Activated naive CD4-positive, alpha-beta T cell treated with anti-CD3 and anti-CD28 coated beads, Interleukin-2, amount 10 ng/mL, durations not matched to agents 7 days and 5 days (primary cell): ENCODE measurements at regions not wholly inside any gene's neighbourhood (a gene's known extent, or its start where the extent isn't known, plus 50 kb on each side); places are given as distances from the start of the nearest gene placed in this dataset.

Experiments
- CTCF ChIA-PET: fragments of 350-600 bp; sonication (Branson Sonifier 250); formaldehyde crosslinking; loops from one replicate; lab custom pipeline; 2021; ENCODE audit warnings: antibody characterized with exemption; lab: Charles Lee
- DNase-seq: peaks from one replicate; pipeline ENCODE4 v3.0.0-alpha.2; 2020
- H3K27ac Mint-ChIP-seq: one replicate; pipeline ENCODE4 v1.8.0; 2021; ENCODE audit warnings: mild to moderate bottlenecking, moderate library complexity, mixed read lengths
- H3K27me3 Mint-ChIP-seq: one replicate; pipeline ENCODE4 v1.8.0; 2021; ENCODE audit warnings: mild to moderate bottlenecking, mixed read lengths
- H3K36me3 Mint-ChIP-seq: one replicate; pipeline ENCODE4 v1.8.0; 2021; ENCODE audit warnings: mixed read lengths
- H3K4me1 Mint-ChIP-seq: one replicate; pipeline ENCODE4 v1.8.0; 2021; ENCODE audit warnings: mixed read lengths
- H3K4me3 Mint-ChIP-seq: one replicate; pipeline ENCODE4 v1.8.0; 2021; ENCODE audit warnings: mild to moderate bottlenecking, moderate library complexity, mixed read lengths
- H3K9me3 Mint-ChIP-seq: one replicate; pipeline ENCODE4 v1.8.0; 2021; ENCODE audit warnings: mixed read lengths

DNA sequence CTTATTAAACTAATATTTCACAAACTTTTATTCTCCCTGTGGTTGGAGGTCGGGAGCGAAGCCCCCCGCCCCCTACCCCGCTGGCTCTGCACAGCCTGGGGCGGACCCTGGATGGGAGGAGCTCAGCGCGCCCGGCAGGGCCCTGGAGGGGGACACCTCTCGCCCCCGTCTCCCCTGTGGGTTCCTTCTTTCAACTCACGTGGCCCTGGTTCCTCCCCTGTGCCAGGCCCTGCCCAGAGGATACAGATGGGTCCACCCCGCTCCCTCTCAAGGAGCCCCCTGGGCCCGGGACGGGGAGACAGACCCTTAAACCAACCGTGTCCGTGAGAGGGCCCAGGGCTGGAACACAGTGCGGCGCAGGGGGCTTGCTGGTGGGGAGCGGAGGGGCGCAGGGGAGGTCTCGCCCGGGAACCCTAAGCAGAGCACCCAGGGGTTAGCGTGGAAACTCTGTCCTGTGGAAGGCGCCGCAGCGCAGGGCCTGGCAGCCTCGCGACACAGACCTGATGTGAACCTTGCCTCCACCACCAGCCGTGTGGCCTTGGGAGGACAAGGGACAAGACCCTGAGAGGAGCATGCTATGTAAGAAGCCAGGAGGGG, 103.7 kb upstream of the MVB12B start:
- H3K4me3 Mint-ChIP-seq = no peak overlapping the region
- CTCF ChIA-PET = no interaction called here

DNA sequence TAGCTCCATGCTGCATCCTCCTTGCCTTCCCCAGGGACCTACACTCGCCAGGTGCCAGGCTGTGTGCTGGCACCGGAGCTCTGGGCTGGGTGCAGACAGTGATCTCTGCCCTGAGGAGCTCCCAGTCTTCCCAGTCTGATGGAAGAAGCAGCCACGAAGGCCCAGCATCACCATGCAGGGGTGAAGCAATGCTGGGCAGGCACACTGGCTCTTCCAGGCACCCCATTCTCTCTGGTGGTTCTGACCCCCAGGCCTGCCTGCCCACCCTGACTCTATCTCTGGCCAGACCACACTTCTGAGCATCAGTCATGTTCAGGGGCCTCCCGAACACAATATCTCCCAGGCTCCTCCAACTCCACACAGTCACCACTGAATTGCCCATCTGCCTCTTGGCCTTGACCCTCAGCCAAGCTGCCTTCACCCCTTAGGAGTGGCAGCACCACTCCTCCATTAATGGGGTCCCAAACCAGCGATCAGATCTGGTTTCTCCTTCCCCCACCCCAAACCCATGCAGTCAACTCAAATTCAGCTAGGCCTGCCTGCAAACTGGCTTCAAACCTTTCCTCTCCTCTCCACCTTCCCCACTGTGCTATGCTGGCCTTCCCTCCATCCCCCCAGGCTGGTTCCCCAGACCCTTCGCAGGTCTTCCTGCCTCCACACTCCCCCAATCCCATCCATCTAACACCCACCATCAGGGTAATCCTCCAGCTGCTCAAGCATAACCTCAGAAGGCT, 102.7 kb upstream of the MVB12B start:
- H3K27me3 Mint-ChIP-seq = peaks cover 77% of the 10 kb centered on the region
- CTCF ChIA-PET = no interaction called here
- no peak for DNase-seq

More for the DNA sequence above, 103.7 kb upstream of the MVB12B start:
- no peak overlapping the region for H3K27ac Mint-ChIP-seq
- no peak for DNase-seq
- peaks cover 77% of the 10 kb centered on the region for H3K27me3 Mint-ChIP-seq
- H3K4me1 Mint-ChIP-seq = no peaks in the 10 kb centered on the region
- H3K36me3 Mint-ChIP-seq = peaks cover 2% of the 10 kb centered on the region
- no peaks in the 10 kb centered on the region for H3K9me3 Mint-ChIP-seq

DNA sequence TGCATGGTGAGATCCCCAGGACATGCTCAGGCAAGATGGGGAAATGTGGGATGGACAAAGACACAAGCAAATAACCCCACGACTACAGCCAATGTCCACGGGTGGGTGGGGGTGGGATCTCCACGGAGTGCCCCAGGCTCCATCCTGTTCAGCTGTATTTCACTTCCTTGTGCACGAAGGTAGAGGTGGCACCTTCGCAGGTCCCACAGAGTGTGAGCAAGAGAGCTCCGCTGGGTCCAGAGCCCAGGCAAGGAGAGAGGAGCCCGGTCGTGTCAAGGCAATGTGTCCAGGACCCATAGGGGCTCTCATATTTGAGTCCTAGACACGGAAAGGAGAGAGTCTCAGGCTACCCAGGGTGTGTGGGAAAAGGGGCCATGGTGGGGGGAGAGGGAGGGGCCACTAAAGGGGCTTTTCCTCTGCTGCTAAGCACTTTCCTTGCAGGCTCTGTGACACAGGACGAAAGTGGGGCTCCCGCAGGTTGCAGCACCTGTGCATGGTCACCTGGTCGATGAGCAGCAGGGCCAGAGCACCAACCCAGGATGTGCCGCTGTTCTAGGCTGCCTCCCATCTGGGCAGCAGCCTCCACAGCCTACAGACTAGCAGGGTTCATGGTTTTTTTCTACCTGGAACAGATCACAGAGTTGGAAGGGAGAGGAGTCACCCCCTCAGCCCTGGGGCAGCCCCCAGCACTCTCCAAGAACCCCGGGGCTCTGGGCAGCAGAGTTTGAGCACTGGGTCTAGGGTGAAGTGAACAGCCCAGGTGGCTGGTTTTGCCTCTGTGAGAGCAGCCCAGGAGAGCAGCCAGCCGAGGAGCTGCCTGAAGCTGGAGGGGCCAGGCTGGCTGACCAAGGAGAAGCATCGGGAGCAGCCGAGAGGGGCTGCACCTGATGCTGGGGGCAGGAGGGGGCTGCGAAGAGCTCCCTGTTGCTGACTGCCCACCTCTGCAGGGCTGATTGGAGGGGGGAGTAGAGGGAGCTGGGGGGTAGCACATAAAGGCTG, 100.7 kb upstream of the MVB12B start:
- H3K9me3 Mint-ChIP-seq = no peaks in the 10 kb centered on the region
- no peak overlapping the region for H3K4me3 Mint-ChIP-seq
- H3K36me3 Mint-ChIP-seq = peaks cover under 1% of the 10 kb centered on the region
- H3K27ac Mint-ChIP-seq = no peak overlapping the region
- no peak for DNase-seq
- H3K4me1 Mint-ChIP-seq = no peaks in the 10 kb centered on the region
- peaks cover 70% of the 10 kb centered on the region for H3K27me3 Mint-ChIP-seq
- CTCF ChIA-PET = interaction anchor here (0.6 to 2.9 kb wide), 2 partner anchors 818 to 845 kb away, joined by 3 to 17 read pairs; no protein-coding TSS in a partner anchor

More for the DNA sequence above, 102.7 kb upstream of the MVB12B start:
- Mint-ChIP-seq H3K4me3 (no peak overlapping the region), H3K4me1 (no peaks in the 10 kb centered on the region), H3K9me3 (no peaks in the 10 kb centered on the region), H3K27ac (no peak overlapping the region), H3K36me3 (peaks cover 2% of the 10 kb centered on the region)

DNA sequence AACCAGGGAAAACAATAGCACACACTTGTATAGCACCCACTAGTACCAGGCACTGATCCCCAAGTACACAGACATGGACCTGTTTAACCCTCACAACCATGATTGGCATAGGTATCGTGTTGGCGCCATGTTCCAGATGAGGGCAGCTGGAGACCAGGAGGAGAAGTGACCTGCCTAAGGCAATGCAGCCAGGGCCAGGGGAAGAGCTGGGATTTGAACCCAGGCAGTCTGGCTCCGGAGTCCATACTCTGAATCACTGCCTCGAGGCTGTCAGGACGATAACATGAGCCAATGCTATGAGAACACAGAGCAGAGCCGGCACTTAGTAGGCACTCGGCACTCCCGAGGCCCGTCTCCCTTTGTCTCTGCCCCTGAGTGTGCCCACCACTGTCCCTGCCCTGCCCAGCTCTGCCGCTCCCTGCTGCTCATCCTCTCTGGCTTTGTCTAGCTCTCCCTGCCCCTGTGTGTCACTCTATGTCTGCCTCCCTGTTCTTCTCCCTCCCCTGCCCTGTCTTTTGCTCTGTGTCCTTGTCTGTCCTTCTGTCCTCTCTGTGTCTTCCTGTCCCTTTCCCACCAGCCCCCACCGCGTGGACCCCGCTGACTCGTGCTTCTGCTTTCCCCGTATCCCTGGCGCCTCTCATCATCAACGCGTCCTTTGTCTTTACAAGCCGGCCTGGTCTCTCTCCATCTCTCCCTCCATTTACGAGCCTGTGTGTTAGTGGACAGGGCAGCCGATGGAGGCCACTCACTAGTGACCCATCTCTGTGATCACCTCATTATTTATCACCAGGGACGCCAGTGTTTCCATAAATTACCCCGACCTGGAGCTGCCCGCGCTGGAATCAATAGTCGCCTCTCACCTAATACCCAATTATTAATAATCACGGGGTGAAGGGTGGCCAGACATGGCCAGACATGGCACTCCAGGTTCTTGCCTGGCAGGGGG, 99.4 kb upstream of the MVB12B start:
- Mint-ChIP-seq H3K4me3 (no peak overlapping the region), H3K9me3 (no peaks in the 10 kb centered on the region), H3K36me3 (no peaks in the 10 kb centered on the region), H3K27ac (no peak overlapping the region), H3K4me1 (no peaks in the 10 kb centered on the region), H3K27me3 (peaks cover 69% of the 10 kb centered on the region)
- CTCF ChIA-PET = interaction anchor here (0.7 to 2.9 kb wide), 3 partner anchors 172 to 819 kb away, joined by 3 to 17 read pairs (median 4); no protein-coding TSS in a partner anchor
- DNase-seq = no peak

DNA sequence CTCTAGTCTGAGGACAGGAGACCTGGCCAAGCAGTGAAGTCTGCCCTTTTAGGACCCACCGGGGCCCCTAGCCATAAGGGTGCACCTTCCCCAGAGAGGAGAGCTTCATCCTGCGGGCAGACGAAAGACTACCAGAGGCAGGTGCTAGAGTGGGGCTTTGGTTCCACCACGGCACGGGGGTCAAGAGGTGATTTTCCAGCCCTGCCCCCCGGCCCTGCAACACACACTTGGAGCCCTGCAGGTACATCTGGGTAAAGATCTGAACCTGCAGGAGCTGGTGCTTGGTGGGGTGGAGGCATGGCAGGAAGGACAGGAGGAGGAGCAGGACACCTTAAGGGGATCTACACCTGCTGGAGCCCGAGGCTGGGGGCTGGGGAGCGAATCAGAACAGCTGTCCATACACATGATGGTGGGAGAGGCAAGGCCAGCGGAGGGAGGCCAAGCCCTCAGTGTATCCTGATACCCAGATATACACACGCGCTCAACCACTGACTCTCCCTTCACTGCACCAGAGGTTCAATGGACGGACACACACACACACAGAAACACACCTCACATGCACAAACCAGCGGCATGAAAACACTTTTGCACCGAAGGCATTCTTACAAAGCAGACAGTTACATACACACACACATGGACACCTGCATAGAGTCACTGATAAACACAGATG, 98.4 kb upstream of the MVB12B start:
- H3K4me1 Mint-ChIP-seq = no peaks in the 10 kb centered on the region
- DNase-seq = no peak
- no peak overlapping the region for H3K4me3 Mint-ChIP-seq
- no peaks in the 10 kb centered on the region for H3K9me3 Mint-ChIP-seq
- H3K36me3 Mint-ChIP-seq = no peaks in the 10 kb centered on the region
- CTCF ChIA-PET = interaction anchor here (1.1 to 2.9 kb wide), 2 partner anchors 810 to 820 kb away, joined by 3 to 17 read pairs; no protein-coding TSS in a partner anchor
- H3K27me3 Mint-ChIP-seq = peaks cover 59% of the 10 kb centered on the region
- H3K27ac Mint-ChIP-seq = no peak overlapping the region

DNA sequence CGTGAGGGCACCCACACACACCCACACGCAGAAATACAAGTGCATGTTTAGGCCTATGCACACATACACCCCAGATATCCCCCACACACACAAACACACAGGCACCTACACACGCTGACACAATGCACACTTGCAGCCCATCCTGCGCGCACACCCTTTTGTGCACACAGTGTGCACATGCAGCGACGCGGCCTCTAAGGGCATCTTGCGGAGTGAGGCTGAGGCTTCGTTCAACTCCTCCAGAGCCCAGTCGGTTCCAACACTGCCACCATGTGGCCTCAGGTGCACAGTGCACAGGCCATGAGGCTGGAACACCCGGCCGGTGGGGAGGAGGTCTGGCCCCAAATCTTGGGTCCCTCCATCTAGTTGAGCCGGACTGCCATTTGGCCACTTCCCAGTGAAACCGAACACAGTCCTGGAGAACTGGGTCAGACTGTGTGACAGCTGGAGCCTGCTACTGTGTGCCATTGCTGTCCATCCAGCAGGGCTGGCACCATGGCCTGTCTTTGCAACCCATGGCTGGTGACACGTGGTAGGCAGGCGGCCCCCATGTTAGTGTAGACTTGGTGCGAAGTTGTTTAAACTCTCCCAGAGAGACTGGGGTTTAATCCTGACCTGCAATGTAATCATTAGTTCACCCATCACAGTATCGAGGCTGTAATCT, 97.7 kb upstream of the MVB12B start:
- no peaks in the 10 kb centered on the region for H3K4me1 Mint-ChIP-seq
- CTCF ChIA-PET = interaction anchor here (1.0 to 2.9 kb wide), 3 partner anchors 170 to 821 kb away, joined by 8 to 17 read pairs (median 9); no protein-coding TSS in a partner anchor
- no peak overlapping the region for H3K4me3 Mint-ChIP-seq
- no peaks in the 10 kb centered on the region for H3K9me3 Mint-ChIP-seq
- DNase-seq = peak; percentile 76
- H3K36me3 Mint-ChIP-seq = no peaks in the 10 kb centered on the region
- no peak overlapping the region for H3K27ac Mint-ChIP-seq
- peaks cover 52% of the 10 kb centered on the region for H3K27me3 Mint-ChIP-seq

DNA sequence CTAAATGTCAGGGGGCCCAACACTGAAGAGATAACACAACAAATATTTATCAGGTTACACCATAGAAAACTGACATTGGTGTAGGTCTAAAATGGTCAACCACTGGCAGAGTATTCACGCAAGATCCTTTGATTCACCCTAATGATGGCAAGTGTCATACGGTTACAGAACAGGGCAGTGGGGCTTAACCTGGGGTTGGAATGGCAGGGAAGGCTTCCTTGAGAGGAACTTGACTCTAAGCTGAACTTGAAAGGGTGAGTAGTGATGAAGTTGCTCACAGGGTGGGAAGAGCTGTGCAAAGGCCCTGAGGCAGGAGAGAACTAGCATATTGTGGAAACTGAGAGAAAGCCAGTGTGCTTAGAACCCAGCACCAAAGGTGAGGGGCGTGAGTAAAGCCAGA, 97.1 kb upstream of the MVB12B start:
- CTCF ChIA-PET = interaction anchor here (1.0 to 1.7 kb wide), 3 partner anchors 169 to 822 kb away, joined by 8 to 9 read pairs (median 9); no protein-coding TSS in a partner anchor
- no peak for DNase-seq
- H3K27me3 Mint-ChIP-seq = peaks cover 46% of the 10 kb centered on the region
- H3K4me3 Mint-ChIP-seq = no peak overlapping the region
- H3K36me3 Mint-ChIP-seq = no peaks in the 10 kb centered on the region
- no peak overlapping the region for H3K27ac Mint-ChIP-seq
- H3K9me3 Mint-ChIP-seq = no peaks in the 10 kb centered on the region
- no peaks in the 10 kb centered on the region for H3K4me1 Mint-ChIP-seq

DNA sequence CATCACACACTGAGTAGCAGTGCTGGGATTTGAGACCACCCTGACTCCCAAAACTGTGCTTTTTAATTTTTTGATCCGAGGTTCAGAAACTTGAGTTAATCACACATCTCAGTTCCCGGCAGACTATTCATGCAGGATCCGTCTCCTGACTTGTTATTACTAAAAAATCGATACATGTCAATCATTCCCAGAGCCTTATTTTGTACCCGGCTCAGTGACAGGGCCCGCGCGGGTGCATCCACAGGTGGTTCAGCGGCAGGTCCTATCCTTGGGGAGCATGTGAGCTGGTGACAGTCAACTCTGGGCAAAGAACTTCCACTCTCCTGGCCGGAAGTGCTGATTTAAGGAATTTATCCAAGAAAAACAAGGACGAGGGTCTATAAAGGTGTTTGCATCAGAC, 95.9 kb upstream of the MVB12B start:
- Mint-ChIP-seq H3K4me3 (no peak overlapping the region), H3K9me3 (no peaks in the 10 kb centered on the region), H3K27me3 (peaks cover 34% of the 10 kb centered on the region), H3K27ac (no peak overlapping the region), H3K36me3 (no peaks in the 10 kb centered on the region), H3K4me1 (no peaks in the 10 kb centered on the region)
- CTCF ChIA-PET = interaction anchor here (1.4 to 1.7 kb wide), 2 partner anchors 261 to 823 kb away, joined by 9 read pairs; no protein-coding TSS in a partner anchor
- no peak for DNase-seq

DNA sequence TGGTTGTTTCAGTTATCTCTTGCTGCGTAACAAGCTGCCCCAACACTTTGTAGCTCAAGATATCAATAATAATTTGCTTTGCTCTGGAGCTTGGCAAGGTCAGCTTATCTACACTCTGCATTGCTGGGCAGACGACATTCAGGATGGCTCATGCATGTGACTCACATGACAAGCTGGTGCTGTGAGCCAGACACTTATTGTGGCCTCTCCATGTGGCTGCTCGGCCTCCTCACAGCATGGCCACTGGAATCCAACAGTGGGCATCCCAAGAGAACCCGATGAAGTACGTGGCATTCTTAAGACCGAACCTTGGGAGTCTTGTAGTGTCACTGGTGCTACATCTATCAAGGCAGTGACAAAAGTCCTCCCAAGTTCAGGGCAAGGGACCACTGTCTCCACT, 94.2 kb upstream of the MVB12B start:
- H3K4me1 Mint-ChIP-seq = no peaks in the 10 kb centered on the region
- CTCF ChIA-PET = no interaction called here
- no peak for DNase-seq
- no peak overlapping the region for H3K4me3 Mint-ChIP-seq
- H3K9me3 Mint-ChIP-seq = no peaks in the 10 kb centered on the region
- H3K36me3 Mint-ChIP-seq = no peaks in the 10 kb centered on the region
- H3K27ac Mint-ChIP-seq = no peak overlapping the region
- peaks cover 23% of the 10 kb centered on the region for H3K27me3 Mint-ChIP-seq

DNA sequence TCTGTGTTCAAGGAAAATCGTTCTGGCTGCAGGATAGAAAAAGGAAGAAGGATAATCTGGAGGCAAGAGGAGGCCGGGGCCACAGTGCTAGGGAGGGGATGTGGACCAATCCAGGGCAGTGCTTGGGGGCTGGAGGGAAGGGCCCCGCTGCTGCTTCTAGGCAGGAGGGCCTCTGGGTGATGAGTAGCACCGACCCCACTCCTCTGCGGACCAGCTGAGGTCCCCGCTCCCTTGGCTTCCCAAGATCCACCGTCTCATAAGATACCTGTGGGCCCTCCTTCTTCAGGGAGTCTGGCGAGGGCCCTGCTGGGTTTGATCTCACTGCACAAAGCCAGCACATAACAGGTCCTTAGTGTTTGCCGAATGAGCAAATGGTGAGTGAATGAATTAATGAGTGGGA, 93.5 kb upstream of the MVB12B start:
- CTCF ChIA-PET = no interaction called here
- no peak for DNase-seq
- H3K27ac Mint-ChIP-seq = no peak overlapping the region
- H3K9me3 Mint-ChIP-seq = no peaks in the 10 kb centered on the region
- no peaks in the 10 kb centered on the region for H3K36me3 Mint-ChIP-seq
- H3K4me1 Mint-ChIP-seq = no peaks in the 10 kb centered on the region
- peaks cover 20% of the 10 kb centered on the region for H3K27me3 Mint-ChIP-seq
- no peak overlapping the region for H3K4me3 Mint-ChIP-seq

DNA sequence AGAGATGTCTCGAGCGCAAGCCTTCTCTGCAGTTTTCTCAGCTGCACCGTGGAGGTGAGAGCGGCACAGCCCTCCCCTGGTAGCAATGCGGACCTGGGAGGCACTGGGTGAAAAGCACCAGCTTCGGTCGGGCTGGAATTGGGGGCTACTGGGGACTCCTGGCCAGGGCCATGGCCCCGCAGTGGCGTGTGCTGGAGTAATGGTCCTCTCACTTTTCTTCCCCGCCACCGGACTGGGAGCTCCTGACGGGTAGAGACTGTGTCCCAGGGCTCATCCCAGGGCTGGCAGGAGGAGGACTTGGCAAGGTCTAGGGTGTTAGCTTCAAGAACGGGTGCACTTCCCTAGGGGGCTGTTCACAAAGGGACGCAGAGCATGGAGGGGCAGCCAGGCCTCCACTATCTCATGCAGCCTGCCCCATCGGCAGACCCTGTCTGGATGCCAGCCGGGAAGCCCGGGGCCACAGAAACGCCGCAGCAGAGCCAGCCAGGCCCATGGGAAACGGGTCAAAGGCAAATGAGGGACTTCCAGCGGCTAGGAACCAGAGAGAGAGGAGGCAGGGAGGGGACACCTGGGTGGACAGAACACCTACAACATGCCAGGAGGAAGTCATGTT, 92.6 kb upstream of the MVB12B start:
- Mint-ChIP-seq H3K27ac (no peak overlapping the region), H3K4me1 (no peaks in the 10 kb centered on the region), H3K36me3 (no peaks in the 10 kb centered on the region), H3K27me3 (peaks cover 11% of the 10 kb centered on the region), H3K4me3 (no peak overlapping the region), H3K9me3 (no peaks in the 10 kb centered on the region)
- CTCF ChIA-PET = no interaction called here
- no peak for DNase-seq

DNA sequence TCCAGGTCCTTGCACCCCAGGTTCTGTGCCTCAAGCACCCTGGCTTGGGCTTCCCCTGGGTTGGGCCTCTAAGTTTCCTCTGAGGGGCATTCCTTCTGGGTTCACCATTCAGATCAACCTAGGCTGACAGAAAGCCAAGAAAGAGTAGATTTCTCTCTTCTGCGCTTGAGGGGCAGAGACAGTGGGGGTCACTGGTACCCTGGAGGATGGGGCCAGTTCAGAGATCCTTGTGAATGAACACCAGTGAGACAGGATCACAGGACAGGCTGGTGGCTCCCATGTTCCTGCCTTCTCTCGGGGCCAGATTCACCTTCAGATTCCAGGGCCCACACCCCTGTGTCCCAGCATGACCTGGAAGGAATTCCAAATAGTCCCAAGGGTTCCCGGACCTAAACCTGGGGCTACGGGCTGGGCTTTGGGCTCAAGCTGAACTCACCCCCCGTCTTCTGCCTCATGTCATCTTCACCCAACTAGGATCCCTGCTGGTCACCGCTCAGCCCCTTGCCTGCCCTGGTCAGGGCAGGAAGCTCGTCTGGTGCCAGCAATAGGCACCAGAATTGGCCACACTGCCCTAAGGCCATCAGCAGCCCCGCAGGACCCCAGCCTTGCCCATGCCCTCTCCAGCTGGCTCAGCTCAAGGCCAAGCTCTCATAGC, 91.8 kb upstream of the MVB12B start:
- Mint-ChIP-seq H3K9me3 (no peaks in the 10 kb centered on the region), H3K27ac (no peak overlapping the region), H3K36me3 (no peaks in the 10 kb centered on the region), H3K4me1 (no peaks in the 10 kb centered on the region), H3K27me3 (peaks cover 5% of the 10 kb centered on the region), H3K4me3 (no peak overlapping the region)
- DNase-seq = no peak
- CTCF ChIA-PET = no interaction called here
